GM23338 (cell line): ENCODE measurements at regions not wholly inside any gene's neighbourhood (a gene's known extent, or its start where the extent isn't known, plus 50 kb on each side); places are given as distances from the start of the nearest gene placed in this dataset.

ENCODE experiments used
- ATAC-seq: fragments of 200-7000 bp; cut with Tn5 transposase; 3 replicates; pipeline ENCODE4 v1.9.1; 2020
- DNase-seq: peaks from one replicate; pipeline ENCODE4 v3.0.0-alpha.2; 2015; ENCODE audit warnings: low spot score
- H2AFZ ChIP-seq: fragments of 200-600 bp; sonication (generic); 2 replicates; pipeline ENCODE4 v1.8.0; 2016; ENCODE audit warnings: antibody characterized with exemption, mild to moderate bottlenecking, moderate library complexity
- H3F3A ChIP-seq: fragments of 200-600 bp; sonication (generic); replicated peaks from 2 replicates; pipeline ENCODE4 v1.8.0; 2017; ENCODE audit warnings: antibody characterized with exemption, mixed run types, low read depth
- H3K27ac ChIP-seq: fragments of 200-600 bp; sonication (generic); 2 replicates; pipeline ENCODE4 v1.6.1; 2016; ENCODE audit warnings: low read depth
- H3K27me3 ChIP-seq: fragments of 200-600 bp; sonication (generic); 2 replicates; pipeline ENCODE4 v1.8.0; 2016; ENCODE audit warnings: mild to moderate bottlenecking, mixed run types, moderate library complexity; ENCODE audit not compliant: insufficient read depth
- H3K36me3 ChIP-seq: fragments of 200-600 bp; sonication (generic); 2 replicates; pipeline ENCODE4 v1.8.0; 2016; ENCODE audit warnings: mild to moderate bottlenecking; ENCODE audit not compliant: insufficient read depth
- H3K4me1 ChIP-seq: fragments of 200-600 bp; sonication (generic); 2 replicates; pipeline ENCODE4 v1.8.0; 2016; ENCODE audit warnings: mild to moderate bottlenecking, moderate library complexity; ENCODE audit not compliant: insufficient read depth
- H3K4me2 ChIP-seq: fragments of 200-600 bp; sonication (generic); 2 replicates; pipeline ENCODE4 v1.7.1; 2017; ENCODE audit warnings: mixed run types
- H3K4me3 ChIP-seq: fragments of 200-600 bp; sonication (generic); 2 replicates; pipeline ENCODE4 v1.6.1; 2016; ENCODE audit warnings: mixed run types
- H3K79me2 ChIP-seq: fragments of 200-600 bp; sonication (generic); replicated peaks from 2 replicates; pipeline ENCODE4 v1.8.0; 2017; ENCODE audit warnings: mild to moderate bottlenecking; ENCODE audit not compliant: insufficient read depth
- H3K9me2 ChIP-seq: fragments of 200-600 bp; sonication (generic); 2 replicates; pipeline ENCODE4 v1.8.0; 2017; ENCODE audit not compliant: insufficient read depth
- H4K20me1 ChIP-seq: fragments of 200-600 bp; sonication (generic); replicated peaks from 2 replicates; pipeline ENCODE4 v1.8.0; 2017; ENCODE audit warnings: mild to moderate bottlenecking; ENCODE audit not compliant: insufficient read depth
- H3K27ac Mint-ChIP-seq: 2 replicates; pipeline ENCODE4 v1.8.0; 2020; ENCODE audit warnings: inconsistent platforms, mild to moderate bottlenecking, moderate library complexity, mixed read lengths
- H3K27me3 Mint-ChIP-seq: 3 replicates; pipeline ENCODE4 v1.8.0; 2022; ENCODE audit warnings: low read depth, mild to moderate bottlenecking, moderate library complexity, mixed read lengths, inconsistent platforms; ENCODE audit not compliant: insufficient read depth, poor library complexity
- H3K36me3 Mint-ChIP-seq: 3 replicates; pipeline ENCODE4 v1.8.0; 2021; ENCODE audit warnings: low read depth, mild to moderate bottlenecking, inconsistent platforms, moderate library complexity, mixed read lengths
- H3K4me1 Mint-ChIP-seq: 3 replicates; pipeline ENCODE4 v1.8.0; 2020; ENCODE audit warnings: mild to moderate bottlenecking, inconsistent platforms, mixed read lengths
- H3K4me3 Mint-ChIP-seq: 3 replicates; pipeline ENCODE4 v1.8.0; 2021; ENCODE audit warnings: moderate library complexity, mild to moderate bottlenecking, inconsistent platforms, mixed read lengths
- H3K9me3 Mint-ChIP-seq: 3 replicates; pipeline ENCODE4 v1.8.0; 2020; ENCODE audit warnings: moderate library complexity, mild to moderate bottlenecking, inconsistent platforms, mixed read lengths
- CREB1 ChIP-seq: fragments of 250-450 bp; sonication (Bioruptor Pico); IDR thresholded peaks from 2 replicates; pipeline ENCODE4 v1.5.0; 2020; ENCODE audit warnings: low read depth, mild to moderate bottlenecking, moderate library complexity
- EZH2 ChIP-seq: fragments of 200-600 bp; sonication (generic); IDR thresholded peaks from one replicate; pipeline ENCODE4 v1.8.0; 2017; ENCODE audit warnings: antibody characterized with exemption, mild to moderate bottlenecking, low read depth; ENCODE audit not compliant: unreplicated experiment
- JUNB ChIP-seq: IDR thresholded peaks from one replicate; pipeline ENCODE4 v1.6.1; 2016; ENCODE audit warnings: antibody characterized with exemption; ENCODE audit not compliant: unreplicated experiment
- NANOG ChIP-seq: IDR thresholded peaks from 2 replicates; pipeline ENCODE4 v1.6.1; 2016; ENCODE audit warnings: antibody characterized with exemption, borderline replicate concordance
- POLR2AphosphoS5 ChIP-seq: IDR thresholded peaks from 2 replicates; pipeline ENCODE4 v1.6.1; 2016; ENCODE audit warnings: antibody characterized with exemption, low read depth
- STAT1 ChIP-seq: IDR thresholded peaks from one replicate; pipeline ENCODE4 v1.6.1; 2016; ENCODE audit warnings: antibody characterized with exemption; ENCODE audit not compliant: unreplicated experiment
- ZNF114 ChIP-seq: fragments of 250-450 bp; sonication (Bioruptor Pico); IDR thresholded peaks from 2 replicates; pipeline ENCODE4 v1.5.0; 2020; ENCODE audit warnings: mild to moderate bottlenecking, moderate library complexity
- ZNF331 ChIP-seq: fragments of 250-450 bp; sonication (Bioruptor Pico); IDR thresholded peaks from 2 replicates; pipeline ENCODE4 v1.5.0; 2020; ENCODE audit warnings: low read depth, mild to moderate bottlenecking, moderate library complexity
- TF ChIP-seq, protein P1 (sequence below): fragments of 250-450 bp; sonication (Bioruptor Pico); IDR thresholded peaks from 2 replicates; pipeline ENCODE4 v1.5.0; 2020; ENCODE audit warnings: mild to moderate bottlenecking, moderate library complexity
- TF ChIP-seq, protein P2 (sequence below), 2 experiments: fragments of 200-600 bp in 1 of 2; sonication (generic) in 1 of 2; conservative IDR thresholded peaks; 2 replicates each; pipeline versions ENCODE4 v1.5.1 to v1.6.1; 2016 to 2017; ENCODE audit warnings: antibody characterized with exemption in 2 of 2, low read depth in 2 of 2, mild to moderate bottlenecking in 2 of 2, moderate library complexity in 1 of 2

DNA sequence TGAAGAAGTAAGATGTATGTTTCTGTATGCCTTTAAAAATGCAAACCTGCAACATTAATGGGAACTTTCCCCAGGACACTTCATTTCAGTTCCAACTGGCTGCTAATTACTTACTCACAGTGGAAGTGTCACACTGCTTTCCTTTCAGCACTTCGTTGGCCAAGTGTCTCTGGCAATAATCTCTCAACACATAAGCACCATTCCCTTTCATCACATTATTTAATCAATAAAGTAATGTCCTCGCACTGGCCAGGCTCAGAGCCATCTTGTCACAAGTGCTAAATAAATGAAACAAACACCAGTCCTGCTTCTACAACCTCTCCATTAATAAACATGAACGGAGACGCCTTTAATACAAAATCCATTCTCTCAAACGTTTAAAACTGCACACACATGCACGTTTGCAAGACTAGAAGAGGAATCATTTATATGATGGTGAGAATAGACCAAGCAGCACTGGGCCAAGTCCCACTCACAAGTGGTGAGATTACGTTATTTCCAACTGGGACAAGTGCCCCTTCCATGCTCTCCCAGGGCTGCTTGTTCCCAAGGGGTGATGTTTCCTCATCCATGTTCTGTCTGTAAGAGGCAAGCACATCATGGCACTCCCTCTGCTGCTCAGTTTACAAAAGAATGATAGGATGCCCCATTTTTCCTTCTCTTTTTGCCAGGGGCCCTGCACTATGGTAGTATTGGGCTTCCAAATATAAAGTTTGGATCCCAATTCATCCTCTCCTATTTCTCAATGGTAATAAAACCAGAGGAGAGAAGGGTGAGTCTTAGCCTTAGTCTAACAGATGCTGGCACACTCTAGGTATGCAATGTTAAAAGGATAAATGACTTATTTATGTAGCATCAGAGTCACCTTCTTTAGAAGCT, 56.8 kb upstream of the ETAA1 start:
- peak; percentile 61 for ATAC-seq
- Mint-ChIP-seq H3K4me1 (peaks cover 26% of the 10 kb centered on the region; the same call in 2 of the 3 replicates), H3K27ac (no peak overlapping the region), H3K36me3 (no peaks in the 10 kb centered on the region; the same call in 2 of the 3 replicates), H3K27me3 (peaks cover 26% of the 10 kb centered on the region), H3K4me3 (no peak overlapping the region), H3K9me3 (no peaks in the 10 kb centered on the region)
- peak overlapping the region; percentile 5; the same call in 1 of the 2 replicates for H3K27ac ChIP-seq
- peaks cover 10% of the 10 kb centered on the region; the same call in 1 of the 2 replicates for H3F3A ChIP-seq
- H3K4me1 ChIP-seq = no peaks in the 10 kb centered on the region
- DNase-seq = peak; percentile 72
- TF ChIP-seq STAT1 = no peak
- peak; percentile 98 for TF ChIP-seq POLR2AphosphoS5
- no peak for TF ChIP-seq ZNF331
- TF ChIP-seq CREB1 (CRISPR knock-in tag) = no peak
- TF ChIP-seq JUNB = no peak
- TF ChIP-seq, protein P1, sequence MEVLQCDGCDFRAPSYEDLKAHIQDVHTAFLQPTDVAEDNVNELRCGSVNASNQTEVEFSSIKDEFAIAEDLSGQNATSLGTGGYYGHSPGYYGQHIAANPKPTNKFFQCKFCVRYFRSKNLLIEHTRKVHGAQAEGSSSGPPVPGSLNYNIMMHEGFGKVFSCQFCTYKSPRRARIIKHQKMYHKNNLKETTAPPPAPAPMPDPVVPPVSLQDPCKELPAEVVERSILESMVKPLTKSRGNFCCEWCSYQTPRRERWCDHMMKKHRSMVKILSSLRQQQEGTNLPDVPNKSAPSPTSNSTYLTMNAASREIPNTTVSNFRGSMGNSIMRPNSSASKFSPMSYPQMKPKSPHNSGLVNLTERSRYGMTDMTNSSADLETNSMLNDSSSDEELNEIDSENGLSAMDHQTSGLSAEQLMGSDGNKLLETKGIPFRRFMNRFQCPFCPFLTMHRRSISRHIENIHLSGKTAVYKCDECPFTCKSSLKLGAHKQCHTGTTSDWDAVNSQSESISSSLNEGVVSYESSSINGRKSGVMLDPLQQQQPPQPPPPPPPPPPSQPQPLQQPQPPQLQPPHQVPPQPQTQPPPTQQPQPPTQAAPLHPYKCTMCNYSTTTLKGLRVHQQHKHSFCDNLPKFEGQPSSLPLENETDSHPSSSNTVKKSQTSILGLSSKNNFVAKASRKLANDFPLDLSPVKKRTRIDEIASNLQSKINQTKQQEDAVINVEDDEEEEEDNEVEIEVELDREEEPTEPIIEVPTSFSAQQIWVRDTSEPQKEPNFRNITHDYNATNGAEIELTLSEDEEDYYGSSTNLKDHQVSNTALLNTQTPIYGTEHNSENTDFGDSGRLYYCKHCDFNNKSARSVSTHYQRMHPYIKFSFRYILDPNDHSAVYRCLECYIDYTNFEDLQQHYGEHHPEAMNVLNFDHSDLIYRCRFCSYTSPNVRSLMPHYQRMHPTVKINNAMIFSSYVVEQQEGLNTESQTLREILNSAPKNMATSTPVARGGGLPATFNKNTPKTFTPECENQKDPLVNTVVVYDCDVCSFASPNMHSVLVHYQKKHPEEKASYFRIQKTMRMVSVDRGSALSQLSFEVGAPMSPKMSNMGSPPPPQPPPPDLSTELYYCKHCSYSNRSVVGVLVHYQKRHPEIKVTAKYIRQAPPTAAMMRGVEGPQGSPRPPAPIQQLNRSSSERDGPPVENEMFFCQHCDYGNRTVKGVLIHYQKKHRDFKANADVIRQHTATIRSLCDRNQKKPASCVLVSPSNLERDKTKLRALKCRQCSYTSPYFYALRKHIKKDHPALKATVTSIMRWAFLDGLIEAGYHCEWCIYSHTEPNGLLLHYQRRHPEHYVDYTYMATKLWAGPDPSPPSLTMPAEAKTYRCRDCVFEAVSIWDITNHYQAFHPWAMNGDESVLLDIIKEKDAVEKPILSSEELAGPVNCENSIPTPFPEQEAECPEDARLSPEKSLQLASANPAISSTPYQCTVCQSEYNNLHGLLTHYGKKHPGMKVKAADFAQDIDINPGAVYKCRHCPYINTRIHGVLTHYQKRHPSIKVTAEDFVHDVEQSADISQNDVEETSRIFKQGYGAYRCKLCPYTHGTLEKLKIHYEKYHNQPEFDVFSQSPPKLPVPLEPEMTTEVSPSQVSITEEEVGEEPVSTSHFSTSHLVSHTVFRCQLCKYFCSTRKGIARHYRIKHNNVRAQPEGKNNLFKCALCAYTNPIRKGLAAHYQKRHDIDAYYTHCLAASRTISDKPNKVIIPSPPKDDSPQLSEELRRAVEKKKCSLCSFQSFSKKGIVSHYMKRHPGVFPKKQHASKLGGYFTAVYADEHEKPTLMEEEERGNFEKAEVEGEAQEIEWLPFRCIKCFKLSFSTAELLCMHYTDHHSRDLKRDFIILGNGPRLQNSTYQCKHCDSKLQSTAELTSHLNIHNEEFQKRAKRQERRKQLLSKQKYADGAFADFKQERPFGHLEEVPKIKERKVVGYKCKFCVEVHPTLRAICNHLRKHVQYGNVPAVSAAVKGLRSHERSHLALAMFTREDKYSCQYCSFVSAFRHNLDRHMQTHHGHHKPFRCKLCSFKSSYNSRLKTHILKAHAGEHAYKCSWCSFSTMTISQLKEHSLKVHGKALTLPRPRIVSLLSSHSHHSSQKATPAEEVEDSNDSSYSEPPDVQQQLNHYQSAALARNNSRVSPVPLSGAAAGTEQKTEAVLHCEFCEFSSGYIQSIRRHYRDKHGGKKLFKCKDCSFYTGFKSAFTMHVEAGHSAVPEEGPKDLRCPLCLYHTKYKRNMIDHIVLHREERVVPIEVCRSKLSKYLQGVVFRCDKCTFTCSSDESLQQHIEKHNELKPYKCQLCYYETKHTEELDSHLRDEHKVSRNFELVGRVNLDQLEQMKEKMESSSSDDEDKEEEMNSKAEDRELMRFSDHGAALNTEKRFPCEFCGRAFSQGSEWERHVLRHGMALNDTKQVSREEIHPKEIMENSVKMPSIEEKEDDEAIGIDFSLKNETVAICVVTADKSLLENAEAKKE = 0 out of 2 replicates have a peak, but pooled peaks have one; percentile 47
- TF ChIP-seq NANOG = no peak; the same call in 1 of the 2 replicates
- no peak for TF ChIP-seq ZNF114
- TF ChIP-seq EZH2 = no peak
- TF ChIP-seq, protein P2, sequence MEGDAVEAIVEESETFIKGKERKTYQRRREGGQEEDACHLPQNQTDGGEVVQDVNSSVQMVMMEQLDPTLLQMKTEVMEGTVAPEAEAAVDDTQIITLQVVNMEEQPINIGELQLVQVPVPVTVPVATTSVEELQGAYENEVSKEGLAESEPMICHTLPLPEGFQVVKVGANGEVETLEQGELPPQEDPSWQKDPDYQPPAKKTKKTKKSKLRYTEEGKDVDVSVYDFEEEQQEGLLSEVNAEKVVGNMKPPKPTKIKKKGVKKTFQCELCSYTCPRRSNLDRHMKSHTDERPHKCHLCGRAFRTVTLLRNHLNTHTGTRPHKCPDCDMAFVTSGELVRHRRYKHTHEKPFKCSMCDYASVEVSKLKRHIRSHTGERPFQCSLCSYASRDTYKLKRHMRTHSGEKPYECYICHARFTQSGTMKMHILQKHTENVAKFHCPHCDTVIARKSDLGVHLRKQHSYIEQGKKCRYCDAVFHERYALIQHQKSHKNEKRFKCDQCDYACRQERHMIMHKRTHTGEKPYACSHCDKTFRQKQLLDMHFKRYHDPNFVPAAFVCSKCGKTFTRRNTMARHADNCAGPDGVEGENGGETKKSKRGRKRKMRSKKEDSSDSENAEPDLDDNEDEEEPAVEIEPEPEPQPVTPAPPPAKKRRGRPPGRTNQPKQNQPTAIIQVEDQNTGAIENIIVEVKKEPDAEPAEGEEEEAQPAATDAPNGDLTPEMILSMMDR (conservative IDR thresholded peaks at IDR 0.05; ENCODE audit: low read depth in 2 of 2) = peak in 1 of 2 experiments; percentile 23; a peak in 3 of 4 replicates
- H3K27me3 ChIP-seq = no peaks in the 10 kb centered on the region
- H2AFZ ChIP-seq = no peak overlapping the region
- peaks cover 19% of the 10 kb centered on the region for H3K79me2 ChIP-seq
- peaks cover 35% of the 10 kb centered on the region for H3K36me3 ChIP-seq
- no peak overlapping the region for H3K4me3 ChIP-seq
- no peaks in the 10 kb centered on the region; the same call in 1 of the 2 replicates for H4K20me1 ChIP-seq
- H3K9me2 ChIP-seq = no peaks in the 10 kb centered on the region
- H3K4me2 ChIP-seq = no peak overlapping the region
